HG03025 (cell line): ENCODE measurements at regions not wholly inside any gene's neighbourhood (a gene's known extent, or its start where the extent isn't known, plus 50 kb on each side); places are given as distances from the start of the nearest gene placed in this dataset.
"Not testable (repeated sequence)": the region's sequence is repeated elsewhere in the genome, so short reads cannot be mapped to it uniquely, and the experiment has no call there.

Experiments
- ATAC-seq: cut with Tn5 transposase; IDR thresholded peaks from one replicate; pipeline ENCODE4 v1.9.1; 2021; ENCODE audit warnings: mild to moderate bottlenecking, moderate library complexity; ENCODE audit not compliant: unreplicated experiment, low FRiP score

DNA sequence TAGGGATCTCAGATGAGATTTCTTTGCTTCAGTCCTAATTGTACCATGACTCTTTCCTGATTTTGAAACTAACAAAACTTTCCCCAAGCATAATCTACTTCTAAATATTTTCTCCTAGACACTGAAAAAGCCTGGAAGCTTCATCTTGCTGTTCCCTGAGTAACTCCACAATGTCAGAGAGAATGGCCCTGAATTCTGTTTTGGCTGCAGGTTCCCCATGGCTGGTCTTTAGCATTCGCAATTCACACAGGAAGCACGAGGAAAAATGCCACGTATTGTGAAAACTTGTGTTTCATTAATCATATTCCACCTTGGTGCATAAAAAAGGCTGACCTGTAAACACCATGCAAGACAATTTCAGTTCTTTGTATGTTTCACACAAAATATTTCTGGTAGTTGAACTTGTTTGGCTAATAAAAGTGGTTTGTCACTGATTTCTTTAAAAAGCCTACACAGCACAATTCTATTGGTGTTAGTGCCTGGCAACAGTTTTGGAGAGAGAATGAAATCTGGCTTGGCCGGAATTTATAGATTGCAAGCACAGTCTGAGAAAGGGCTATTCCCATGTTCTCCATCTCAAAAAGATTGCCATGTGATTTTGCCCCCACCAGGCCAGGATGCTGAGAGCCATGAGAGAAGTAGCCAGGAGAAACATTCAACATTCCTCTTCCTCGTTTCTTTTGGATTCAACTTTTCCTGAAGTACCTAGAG lies 367.1 kb downstream of the NDFIP2 start:
- no peak for ATAC-seq

DNA sequence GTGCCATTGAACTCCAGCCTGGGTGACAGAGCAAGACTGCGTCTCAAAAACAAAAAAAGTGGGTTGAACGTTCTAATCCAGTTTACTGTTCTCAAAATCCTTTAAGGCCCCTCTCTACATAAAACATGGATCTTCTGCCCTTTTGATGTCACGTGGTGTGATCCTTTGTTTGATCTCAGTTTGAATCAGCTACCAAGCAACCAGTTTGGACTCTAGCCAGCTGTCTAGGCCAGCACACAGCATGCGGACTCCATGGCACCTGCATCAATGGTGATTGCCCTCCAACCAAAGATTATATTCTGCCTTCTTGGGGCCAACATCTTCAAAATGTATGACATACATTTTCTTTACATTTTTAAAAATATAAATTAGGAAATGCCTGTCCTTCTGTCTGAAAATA lies 365.4 kb downstream of the NDFIP2 start:
- no peak for ATAC-seq

DNA sequence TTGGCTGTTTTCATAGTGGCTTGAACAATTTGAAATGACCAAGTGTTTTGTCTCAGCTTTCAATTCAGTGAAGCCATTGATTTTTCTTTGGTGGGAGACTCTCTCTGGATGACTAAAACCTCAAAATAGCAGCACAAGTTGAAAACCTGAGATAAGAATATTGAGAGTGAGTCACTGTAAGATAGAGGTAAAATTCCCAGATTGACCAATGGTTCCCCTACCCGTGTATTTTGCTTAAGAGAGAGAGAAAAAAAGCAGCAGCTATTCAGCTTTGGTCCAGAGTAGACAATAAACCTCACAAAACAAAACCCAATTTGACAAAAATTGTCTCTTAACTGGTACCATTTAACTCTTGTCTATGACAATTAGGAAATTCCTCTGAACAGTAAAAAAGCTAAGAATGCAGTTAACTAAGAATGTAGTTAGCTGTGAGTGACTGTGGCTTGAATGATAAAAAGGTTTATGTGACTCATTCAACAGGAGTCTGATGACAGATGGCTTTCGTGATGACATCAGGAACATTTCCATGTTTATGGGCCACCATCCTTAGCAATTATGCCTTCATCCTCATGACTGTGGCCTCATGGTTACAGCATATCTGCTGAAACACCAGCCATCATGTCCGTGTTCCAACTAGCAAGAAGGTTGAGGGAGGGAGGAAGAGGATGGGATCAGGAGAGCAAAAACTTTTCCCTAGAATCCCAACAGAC lies 356.9 kb downstream of the NDFIP2 start:
- ATAC-seq = no peak

DNA sequence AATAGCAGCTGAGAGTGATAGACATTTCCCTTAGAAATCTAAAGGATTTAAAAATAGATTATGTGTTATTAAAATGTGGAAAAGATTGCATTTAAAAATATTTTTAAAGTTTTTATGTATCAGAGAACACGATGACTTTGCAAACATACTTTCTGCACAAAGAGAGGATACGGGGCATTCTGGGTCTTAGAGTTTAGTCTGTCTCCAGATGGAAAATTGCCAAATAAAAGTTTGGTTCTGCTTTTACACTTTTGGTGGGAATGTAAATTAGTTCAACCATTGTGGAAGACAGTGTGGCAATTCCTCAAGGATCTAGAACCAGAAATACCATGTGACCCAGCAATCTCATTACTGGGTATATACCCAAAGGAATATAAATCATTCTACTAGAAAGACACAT lies 355.2 kb downstream of the NDFIP2 start:
- ATAC-seq = not testable (repeated sequence)

DNA sequence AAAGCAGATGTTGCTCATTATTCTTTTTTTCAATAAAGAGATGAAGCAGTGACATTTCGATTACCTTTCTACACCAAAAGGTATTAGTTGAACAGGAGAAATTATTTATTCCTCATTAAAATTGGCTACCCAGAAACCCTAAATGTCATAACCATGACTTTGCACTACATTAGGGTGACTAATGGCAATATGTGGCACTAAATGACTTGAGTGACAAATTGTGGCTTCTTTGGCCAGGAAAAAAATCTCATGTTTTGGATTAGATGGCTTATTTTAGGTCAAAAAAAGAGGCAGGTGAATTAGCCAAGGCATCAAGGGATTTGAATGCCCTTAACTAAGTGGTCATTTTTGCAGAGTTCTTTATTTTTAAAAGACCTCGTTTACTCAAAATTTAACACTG lies 353.9 kb downstream of the NDFIP2 start:
- ATAC-seq = no peak

DNA sequence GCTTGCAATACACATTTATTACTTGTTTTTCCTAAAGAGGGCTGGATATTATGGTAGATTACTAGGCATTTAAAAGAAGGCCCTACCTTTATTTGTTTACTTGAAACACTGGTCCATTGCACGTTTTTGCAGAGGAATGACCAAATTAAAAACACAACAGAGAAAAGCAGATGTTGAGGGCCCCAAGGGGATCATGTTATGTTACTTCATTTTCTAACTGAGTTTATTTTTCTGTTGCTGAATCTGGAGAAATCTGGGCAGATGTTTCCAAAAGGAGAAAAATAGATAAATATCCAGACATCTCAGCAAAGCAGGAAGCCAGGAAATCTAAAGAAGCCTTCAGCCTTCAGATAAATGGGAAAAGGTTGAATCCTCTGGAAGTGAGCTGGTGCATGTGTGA lies 353.0 kb downstream of the NDFIP2 start:
- no peak for ATAC-seq

DNA sequence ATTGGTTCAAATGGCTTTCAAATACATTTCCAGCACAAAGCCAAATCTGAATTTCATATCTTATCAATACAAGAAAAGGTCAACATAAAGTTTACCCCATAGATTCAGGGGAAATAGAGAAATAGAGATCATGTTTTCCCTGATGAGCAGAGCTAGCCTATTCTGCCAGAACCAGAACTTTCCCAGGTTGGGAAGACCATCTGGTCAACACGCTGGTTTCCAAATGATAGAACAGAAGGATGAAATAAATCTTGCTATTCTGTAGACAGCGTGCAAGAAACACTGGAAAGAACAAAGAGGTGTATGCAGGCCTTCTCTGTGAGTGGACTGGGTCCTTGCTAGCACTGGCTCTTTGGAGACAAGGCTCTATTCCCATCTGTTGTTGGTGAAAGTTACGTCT lies 350.6 kb downstream of the NDFIP2 start:
- no peak for ATAC-seq

DNA sequence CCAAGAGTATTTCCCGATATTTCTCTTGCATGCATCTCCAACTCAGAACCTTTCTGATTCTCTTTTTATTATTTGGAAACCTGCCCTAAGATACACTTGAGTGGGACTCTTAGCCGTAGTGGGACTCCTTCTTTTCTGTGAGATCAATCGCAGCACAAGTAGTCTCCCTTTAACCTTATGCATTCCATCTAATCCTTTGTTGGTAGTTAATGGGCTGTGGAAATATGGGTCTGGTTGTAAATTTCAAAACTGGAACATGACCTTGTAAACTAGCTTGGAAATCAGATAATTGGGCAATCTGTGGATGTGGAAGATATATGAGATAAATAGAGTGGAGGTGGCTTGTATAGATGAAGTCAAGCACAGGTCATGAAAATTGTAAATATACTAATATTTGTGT lies 350.0 kb downstream of the NDFIP2 start:
- ATAC-seq = no peak

DNA sequence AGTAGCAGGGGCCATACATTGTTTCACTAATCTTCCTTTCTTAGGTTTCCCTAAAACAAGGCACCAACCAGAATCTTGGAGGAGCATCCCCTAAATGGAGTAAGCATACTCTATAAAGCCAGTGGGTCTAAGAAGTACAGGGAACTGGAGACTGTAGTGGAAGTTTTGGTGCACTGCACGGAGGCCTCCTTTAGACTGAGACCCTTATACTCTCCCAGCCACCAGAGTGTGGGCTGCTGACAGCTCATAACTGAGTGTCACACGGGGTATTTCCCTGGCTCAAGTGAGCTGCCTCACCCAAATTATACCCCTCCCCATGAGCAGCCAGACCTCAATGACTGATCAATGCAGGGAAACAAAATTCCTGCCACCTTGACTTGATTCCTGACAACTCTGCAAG lies 349.5 kb downstream of the NDFIP2 start:
- ATAC-seq = no peak

DNA sequence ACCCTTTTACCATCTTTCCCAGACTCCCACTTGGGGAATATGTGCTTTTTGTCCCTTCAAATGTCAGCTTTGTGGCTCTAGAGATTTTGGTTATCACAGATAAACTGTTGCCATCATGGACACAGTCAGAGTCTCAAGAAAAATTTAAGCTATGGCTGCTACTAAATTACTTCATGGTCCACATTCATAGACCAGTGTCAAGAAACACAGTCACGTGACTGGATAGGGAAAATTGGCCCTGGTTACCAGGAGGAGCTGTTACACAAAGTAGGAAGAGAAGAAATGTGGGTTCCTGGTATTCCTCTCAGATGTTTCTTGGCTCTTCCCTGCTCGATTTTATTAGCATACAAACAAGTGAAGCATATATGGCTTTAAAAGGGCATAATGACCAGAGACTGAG lies 348.9 kb downstream of the NDFIP2 start:
- no peak for ATAC-seq

DNA sequence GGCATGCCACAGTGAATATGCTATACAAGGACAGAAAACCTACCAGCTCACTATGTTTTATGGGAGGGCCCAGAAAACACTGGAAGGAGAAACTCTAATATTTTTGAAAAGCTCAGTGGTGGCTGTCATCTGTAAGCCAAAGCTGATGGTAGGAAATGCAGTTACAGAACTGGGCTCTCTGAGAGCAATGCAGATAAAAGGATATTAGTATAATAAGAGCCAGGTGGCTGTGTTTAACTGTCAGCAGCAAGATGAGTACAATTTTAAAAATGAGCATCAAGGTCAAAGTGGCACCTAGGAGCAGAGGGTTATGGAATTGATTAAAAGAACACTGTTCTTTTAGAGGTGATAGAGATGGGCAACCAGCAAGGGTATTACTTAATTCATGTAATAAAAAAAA lies 345.0 kb downstream of the NDFIP2 start:
- ATAC-seq = no peak

DNA sequence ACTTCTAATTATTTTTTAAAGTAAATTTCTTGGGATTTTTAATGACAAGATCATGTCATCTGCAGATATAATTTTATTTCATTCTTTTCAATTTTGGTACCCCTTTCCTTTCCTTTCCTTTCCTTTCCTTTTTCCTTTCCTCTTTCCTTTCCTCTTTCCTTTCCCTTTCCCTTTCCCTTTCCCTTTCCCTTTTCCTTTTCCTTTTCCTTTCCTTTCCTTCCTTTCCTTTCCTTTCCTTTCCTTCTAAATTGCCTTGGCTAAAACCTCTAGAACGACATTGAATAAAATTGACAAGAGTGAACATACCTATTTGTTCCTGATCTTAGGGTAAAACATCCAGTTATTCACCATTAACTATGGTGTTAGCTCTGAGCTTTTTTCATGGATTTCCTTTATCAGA lies 334.1 kb downstream of the NDFIP2 start:
- ATAC-seq = no peak

DNA sequence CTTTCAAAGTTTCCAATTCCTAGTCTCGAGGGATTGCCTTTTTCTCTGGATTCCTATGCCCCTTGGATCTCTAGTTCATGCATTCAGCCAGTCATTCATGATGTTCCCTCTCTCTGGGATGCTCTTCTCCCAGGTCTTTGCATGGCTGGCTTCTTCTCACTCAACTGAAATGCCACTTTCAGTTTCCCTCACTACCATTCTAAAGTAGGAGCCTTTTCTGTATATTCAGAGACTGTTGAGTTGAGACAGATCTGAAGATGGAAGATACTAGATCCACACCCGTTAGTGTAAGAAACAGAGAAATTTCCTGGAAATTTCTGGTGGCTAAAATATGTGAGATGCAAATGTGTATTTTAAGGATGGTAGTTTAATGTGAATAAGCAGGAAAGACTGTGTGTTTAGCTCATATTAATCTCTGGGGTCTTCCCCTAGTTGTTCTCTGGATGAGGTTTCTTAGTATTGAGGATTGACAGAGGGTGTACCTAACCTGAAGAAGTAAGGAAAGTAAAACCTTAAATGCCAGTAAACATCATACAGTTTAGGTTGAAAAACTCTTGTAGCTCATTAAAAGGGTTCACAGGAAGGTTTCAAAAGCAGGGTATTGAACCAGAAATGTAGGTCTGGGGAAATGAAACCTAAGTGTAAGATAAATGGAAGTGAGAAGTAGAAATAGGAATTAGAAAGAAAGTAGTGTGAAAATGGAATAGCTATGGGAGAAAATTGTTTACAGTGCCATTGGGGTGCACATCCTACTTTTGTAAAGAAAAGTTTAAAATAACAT lies 331.3 kb downstream of the NDFIP2 start:
- ATAC-seq = peak; percentile 65

DNA sequence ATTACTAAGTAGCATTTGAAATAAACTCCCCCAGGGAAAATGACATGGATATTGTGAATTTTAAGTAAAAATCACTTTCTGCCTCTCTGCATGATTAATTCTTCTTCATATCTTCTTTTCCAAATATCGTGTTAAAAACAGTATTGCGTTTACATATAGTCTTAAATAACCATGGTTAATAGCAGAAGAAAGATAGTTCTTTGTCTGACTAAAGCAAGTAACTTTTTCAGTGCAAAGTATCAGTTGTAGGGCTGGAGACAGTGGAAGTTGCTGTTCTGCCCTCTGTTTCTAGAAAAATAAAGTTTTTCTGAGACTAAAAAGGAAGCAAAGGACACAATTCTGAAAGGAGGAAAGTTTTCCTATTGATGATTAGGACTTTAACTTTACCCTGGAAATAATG lies 330.2 kb downstream of the NDFIP2 start:
- no peak for ATAC-seq

DNA sequence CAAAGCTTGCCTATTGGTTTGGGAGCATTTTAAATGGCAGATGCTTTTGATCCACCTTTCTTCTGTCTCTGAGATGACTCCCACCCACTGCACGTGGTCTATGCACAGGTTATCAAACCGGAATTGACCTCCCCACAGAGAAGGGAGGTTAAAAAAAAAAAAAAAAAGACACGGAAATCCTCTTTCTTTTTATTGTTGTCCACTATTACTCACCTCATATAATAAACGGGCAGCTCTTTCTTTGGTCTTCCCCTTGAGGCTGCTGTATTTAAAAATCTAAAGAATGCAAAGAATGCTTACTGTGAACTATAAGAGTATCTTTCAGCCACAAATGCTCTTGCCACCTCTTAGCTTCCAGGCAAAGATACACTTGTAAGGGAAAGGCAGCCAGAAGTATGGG lies 329.7 kb downstream of the NDFIP2 start:
- ATAC-seq = no peak

DNA sequence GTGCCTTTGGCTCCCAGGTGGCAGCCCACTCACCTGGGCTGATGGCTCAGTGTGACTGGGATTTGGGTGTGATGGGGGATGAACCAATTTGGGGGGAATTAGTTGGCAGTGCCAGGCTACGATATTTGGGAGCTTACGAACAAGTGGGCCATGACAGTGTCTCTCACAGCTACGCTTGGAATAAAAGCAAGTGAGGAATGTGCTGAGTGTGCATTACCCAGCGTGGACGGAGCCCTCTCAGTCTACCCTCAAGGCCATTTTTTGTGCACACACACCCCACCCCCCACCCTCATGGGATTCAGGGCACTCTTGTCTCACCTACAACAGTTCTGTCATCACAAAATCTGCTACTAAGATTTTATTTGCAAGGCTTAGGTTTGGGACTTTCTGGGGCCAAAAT lies 329.1 kb downstream of the NDFIP2 start:
- no peak for ATAC-seq

DNA sequence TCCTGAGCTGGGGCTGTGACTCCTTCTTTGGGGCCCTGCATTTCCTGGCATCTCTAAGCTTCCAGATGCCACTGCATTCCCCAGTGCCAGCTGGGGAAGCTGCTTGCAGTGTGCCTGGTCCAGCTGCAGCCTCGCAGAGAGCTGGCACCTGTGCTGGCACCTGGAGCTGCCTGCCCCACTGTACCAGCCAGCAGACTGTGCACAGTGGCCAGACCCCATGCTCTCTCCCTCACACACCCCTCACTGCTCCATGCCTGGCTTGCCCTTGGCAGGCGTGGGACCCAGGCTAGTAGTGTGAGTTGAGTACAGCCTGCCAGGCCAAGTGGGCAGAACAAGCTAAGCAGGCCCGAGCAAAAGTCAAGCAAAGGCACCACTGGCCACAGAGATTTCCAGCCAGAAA lies 327.5 kb downstream of the NDFIP2 start:
- ATAC-seq = no peak

DNA sequence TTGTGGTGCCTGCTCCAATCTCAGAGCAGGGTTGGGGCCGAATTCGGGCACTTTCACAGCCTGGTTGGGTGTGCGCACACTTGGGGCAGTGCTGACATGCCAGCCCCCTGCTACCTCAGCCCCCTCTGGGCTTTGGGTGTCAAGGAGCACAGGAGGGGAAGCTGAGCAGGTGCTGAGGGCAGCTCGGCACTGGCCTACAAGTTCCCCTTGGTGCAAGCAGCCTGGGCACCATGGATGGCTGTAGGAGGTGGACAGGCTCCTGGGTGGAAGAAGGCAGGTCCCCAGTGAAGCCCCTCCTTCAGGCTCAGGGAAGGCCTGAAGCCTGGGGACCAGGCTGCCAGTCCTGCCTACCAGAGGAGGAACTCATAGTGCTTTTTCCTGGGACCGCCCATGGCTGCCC lies 326.6 kb downstream of the NDFIP2 start:
- no peak for ATAC-seq

DNA sequence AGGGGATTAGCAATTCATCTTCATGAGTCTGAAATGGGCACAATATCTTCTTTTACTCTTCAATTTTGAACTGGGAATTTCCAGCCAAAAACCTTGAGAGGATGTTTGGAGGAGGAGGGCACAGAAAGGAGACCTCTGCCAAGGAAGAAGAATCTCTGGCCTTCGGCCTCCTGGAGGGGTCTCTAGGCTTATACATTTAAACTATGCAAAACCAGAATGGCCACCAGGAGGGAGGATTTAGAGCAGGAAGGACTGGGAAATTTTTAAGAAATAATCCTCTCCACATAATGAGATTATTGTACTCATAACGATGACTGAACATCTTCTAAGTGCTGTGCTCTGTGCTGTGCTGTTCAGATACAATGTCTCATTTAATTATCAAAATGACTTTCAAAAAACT lies 325.9 kb downstream of the NDFIP2 start:
- ATAC-seq = no peak

DNA sequence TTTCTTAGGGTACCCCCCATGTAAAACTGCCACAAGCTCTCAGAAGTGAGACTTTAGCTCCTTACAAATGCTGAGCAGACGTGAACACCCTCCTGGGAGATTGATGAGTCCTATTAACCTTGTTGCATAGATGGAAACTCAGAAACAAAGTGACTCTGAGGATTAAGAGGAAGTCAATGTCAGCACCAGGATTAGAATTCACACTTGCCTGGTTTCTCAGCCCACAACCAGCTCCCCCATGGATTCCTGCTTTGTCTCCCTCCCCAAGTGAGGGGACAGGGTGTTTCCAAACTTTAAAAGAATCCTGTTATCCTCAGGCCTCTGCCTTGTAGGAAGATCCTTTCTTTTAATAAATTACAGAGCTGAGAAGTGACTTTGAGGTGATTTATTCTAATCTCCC lies 324.4 kb downstream of the NDFIP2 start:
- no peak for ATAC-seq

DNA sequence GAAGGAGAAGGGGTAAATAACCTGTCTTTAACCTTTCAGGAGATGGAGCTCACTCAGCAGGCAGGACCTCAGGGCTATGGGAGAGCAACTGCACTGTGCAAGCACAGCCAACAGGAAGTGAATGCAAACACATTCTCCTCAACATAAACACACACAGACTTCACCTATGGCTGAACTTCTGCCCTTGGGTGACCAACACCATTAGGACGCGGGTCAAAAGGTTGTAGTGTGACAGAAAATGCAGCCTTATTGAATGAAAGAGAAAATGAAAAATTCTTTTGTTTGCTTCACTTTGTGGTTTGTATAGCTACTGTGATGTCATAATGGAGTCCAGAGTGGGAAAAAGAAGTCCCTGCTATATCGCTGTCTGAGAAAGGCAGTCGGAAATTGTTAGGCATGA lies 323.0 kb downstream of the NDFIP2 start:
- no peak for ATAC-seq

DNA sequence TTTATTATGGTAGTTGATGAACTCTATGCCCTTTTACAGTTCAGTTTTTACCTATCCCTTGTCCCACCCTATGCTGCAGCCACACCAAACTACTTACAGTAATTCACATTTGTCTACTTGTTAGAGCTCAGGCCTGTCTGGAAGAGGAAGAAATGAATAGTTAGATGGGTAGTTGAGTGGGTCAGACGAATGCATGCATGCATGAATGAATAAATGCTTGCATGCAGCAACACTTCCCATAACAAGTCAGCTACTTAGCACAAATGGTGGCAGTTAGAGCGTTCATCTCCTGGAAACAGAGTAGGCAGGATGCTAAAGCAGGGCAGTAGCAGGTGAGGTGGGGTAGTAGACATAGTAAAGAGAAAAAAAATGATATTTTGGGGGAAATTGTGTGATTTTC lies 322.3 kb downstream of the NDFIP2 start:
- no peak for ATAC-seq
